HepG2 (cell line): ENCODE measurements at regions not wholly inside any gene's neighbourhood (a gene's known extent, or its start where the extent isn't known, plus 50 kb on each side); places are given as distances from the start of the nearest gene placed in this dataset.

Experiments
- ARID4A ChIP-seq: sonication (generic); formaldehyde crosslinking; IDR thresholded peaks from 2 replicates; pipeline ENCODE4 v1.5.0; 2020; ENCODE audit warnings: mild to moderate bottlenecking, missing genetic modification reagents, borderline replicate concordance
- CBX1 ChIP-seq: IDR thresholded peaks from one replicate; pipeline ENCODE4 v1.6.1; 2016; ENCODE audit warnings: antibody characterized with exemption, low read depth
- CBX5 ChIP-seq: sonication (generic); formaldehyde crosslinking; IDR thresholded peaks from 2 replicates; pipeline ENCODE4 v1.4.0; 2020; ENCODE audit warnings: missing genetic modification reagents, borderline replicate concordance
- DZIP1 ChIP-seq: sonication (generic); formaldehyde crosslinking; IDR thresholded peaks from 2 replicates; pipeline ENCODE4 v1.5.0; 2020; ENCODE audit warnings: mild to moderate bottlenecking, missing genetic modification reagents
- FOXA3 ChIP-seq: IDR thresholded peaks from 2 replicates; pipeline ENCODE4 v1.6.1; 2016; ENCODE audit warnings: missing genetic modification reagents, missing compliant biosample characterization
- FOXK1 ChIP-seq: sonication (generic); formaldehyde crosslinking; IDR thresholded peaks from 2 replicates; pipeline ENCODE4 v1.4.0; 2020; ENCODE audit warnings: low read depth, missing genetic modification reagents, borderline replicate concordance
- NFE2L1 ChIP-seq: sonication (generic); formaldehyde crosslinking; IDR thresholded peaks from 2 replicates; pipeline ENCODE4 v1.4.0; 2020; ENCODE audit warnings: missing genetic modification reagents, mild to moderate bottlenecking, borderline replicate concordance
- POGZ ChIP-seq: sonication (generic); formaldehyde crosslinking; IDR thresholded peaks from 2 replicates; pipeline ENCODE4 v1.4.0; 2020; ENCODE audit warnings: mild to moderate bottlenecking, missing genetic modification reagents
- SALL1 ChIP-seq: sonication (generic); formaldehyde crosslinking; IDR thresholded peaks from 2 replicates; pipeline ENCODE4 v1.8.0; 2022; ENCODE audit warnings: mild to moderate bottlenecking, missing genetic modification reagents
- ZBTB10 ChIP-seq: sonication (generic); formaldehyde crosslinking; IDR thresholded peaks from 2 replicates; pipeline ENCODE4 v1.4.0; 2020; ENCODE audit warnings: missing genetic modification reagents, borderline replicate concordance
- ZFP91 ChIP-seq: sonication (generic); formaldehyde crosslinking; IDR thresholded peaks from 2 replicates; pipeline ENCODE4 v1.9.0; 2022; ENCODE audit warnings: missing genetic modification reagents, mild to moderate bottlenecking, borderline replicate concordance
- ZFY ChIP-seq: sonication (generic); formaldehyde crosslinking; IDR thresholded peaks from 2 replicates; pipeline ENCODE4 v1.4.0; 2020; ENCODE audit warnings: missing genetic modification reagents
- ZNF281 ChIP-seq: sonication (generic); formaldehyde crosslinking; IDR thresholded peaks from 2 replicates; pipeline ENCODE4 v1.4.0; 2020; ENCODE audit warnings: missing genetic modification reagents, borderline replicate concordance

- TF ChIP-seq FOXA3 (CRISPR knock-in tag) (peak; percentile 48; the same call in 1 of the 2 replicates), POGZ (peak; percentile 58), ZFY (CRISPR knock-in tag) (no peak), CBX1 (no peak), CBX5 (CRISPR knock-in tag) (no peak), ZBTB10 (CRISPR knock-in tag) (peak; percentile 27; the same call in 1 of the 2 replicates), NFE2L1 (CRISPR knock-in tag) (no peak), DZIP1 (CRISPR knock-in tag) (no peak), ZFP91 (CRISPR knock-in tag) (no peak), SALL1 (CRISPR knock-in tag) (peak; percentile 64), ARID4A (no peak; the same call in 1 of the 2 replicates), ZNF281 (CRISPR knock-in tag) (no peak), FOXK1 (CRISPR knock-in tag) (no peak)
These were observed 86.8 kb upstream of the HIF1A start (continued) for GRCh38 chr14:61608245-61609165.
